H1 (cell line): ENCODE measurements at regions not wholly inside any gene's neighbourhood (a gene's known extent, or its start where the extent isn't known, plus 50 kb on each side); places are given as distances from the start of the nearest gene placed in this dataset.

Experiments
- CHD7 ChIP-seq: fragments of 300-600 bp; sonication (generic); IDR thresholded peaks from 2 replicates; pipeline ENCODE4 v1.7.1; 2012; ENCODE audit warnings: low read length, moderate library complexity, mild to moderate bottlenecking, inconsistent platforms; ENCODE audit not compliant: insufficient replicate concordance

- TF ChIP-seq CHD7, result no peak
Observed at GRCh38 chr6:130303431-130303830, 62.4 kb upstream of the TMEM200A start (continued).
